ENCODE measurements at regions not wholly inside any gene's neighbourhood (a gene's known extent, or its start where the extent isn't known, plus 50 kb on each side); places are given as distances from the start of the nearest gene placed in this dataset.

- no peaks in the 10 kb centered on the region for H3K4me1 ChIP-seq (ENCODE audit: control insufficient read depth, insufficient read depth, low read length)
- POLR2A ChIA-PET = no interaction called here
- H3K4me3 ChIP-seq (ENCODE audit: low read depth, low read length) = no peak overlapping the region
- H3K9me3 ChIP-seq (ENCODE audit: control insufficient read depth, insufficient read depth, low read depth, low read length) = no peaks in the 10 kb centered on the region
- no peaks in the 10 kb centered on the region for H3K36me3 ChIP-seq (ENCODE audit: control insufficient read depth in 2 of 2, insufficient read depth in 1 of 2, low read length in 2 of 2)
- CTCF ChIA-PET = no interaction called here
- H3K27ac ChIP-seq (ENCODE audit: extremely low read depth, low read depth, low read length) = no peak overlapping the region
- TF ChIP-seq ZNF654 (tag by site-specific recombination; IDR thresholded peaks at IDR 0.05; ENCODE audit: low read depth) (no peak), ZNF169 (tag by site-specific recombination; IDR thresholded peaks at IDR 0.05) (no peak), ZNF548 (tag by site-specific recombination; IDR thresholded peaks at IDR 0.05) (no peak), ZNF670 (tag by site-specific recombination; IDR thresholded peaks at IDR 0.05; ENCODE audit: low read depth) (no peak), KLF16 (tag by site-specific recombination; IDR thresholded peaks at IDR 0.05) (no peak), ZNF202 (tag by site-specific recombination; IDR thresholded peaks at IDR 0.05; ENCODE audit: borderline replicate concordance) (no peak), ZNF785 (tag by site-specific recombination; IDR thresholded peaks at IDR 0.05) (no peak), ZNF433 (tag by site-specific recombination; IDR thresholded peaks at IDR 0.05; ENCODE audit: low read depth) (no peak)
- TF ChIP-seq, protein P1, sequence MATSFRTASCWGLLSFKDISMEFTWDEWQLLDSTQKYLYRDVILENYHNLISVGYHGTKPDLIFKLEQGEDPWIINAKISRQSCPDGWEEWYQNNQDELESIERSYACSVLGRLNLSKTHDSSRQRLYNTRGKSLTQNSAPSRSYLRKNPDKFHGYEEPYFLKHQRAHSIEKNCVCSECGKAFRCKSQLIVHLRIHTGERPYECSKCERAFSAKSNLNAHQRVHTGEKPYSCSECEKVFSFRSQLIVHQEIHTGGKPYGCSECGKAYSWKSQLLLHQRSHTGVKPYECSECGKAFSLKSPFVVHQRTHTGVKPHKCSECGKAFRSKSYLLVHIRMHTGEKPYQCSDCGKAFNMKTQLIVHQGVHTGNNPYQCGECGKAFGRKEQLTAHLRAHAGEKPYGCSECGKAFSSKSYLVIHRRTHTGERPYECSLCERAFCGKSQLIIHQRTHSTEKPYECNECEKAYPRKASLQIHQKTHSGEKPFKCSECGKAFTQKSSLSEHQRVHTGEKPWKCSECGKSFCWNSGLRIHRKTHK (tag by site-specific recombination; IDR thresholded peaks at IDR 0.05) = no peak
- TF ChIP-seq, protein P2, sequence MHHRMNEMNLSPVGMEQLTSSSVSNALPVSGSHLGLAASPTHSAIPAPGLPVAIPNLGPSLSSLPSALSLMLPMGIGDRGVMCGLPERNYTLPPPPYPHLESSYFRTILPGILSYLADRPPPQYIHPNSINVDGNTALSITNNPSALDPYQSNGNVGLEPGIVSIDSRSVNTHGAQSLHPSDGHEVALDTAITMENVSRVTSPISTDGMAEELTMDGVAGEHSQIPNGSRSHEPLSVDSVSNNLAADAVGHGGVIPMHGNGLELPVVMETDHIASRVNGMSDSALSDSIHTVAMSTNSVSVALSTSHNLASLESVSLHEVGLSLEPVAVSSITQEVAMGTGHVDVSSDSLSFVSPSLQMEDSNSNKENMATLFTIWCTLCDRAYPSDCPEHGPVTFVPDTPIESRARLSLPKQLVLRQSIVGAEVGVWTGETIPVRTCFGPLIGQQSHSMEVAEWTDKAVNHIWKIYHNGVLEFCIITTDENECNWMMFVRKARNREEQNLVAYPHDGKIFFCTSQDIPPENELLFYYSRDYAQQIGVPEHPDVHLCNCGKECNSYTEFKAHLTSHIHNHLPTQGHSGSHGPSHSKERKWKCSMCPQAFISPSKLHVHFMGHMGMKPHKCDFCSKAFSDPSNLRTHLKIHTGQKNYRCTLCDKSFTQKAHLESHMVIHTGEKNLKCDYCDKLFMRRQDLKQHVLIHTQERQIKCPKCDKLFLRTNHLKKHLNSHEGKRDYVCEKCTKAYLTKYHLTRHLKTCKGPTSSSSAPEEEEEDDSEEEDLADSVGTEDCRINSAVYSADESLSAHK (tag by site-specific recombination; IDR thresholded peaks at IDR 0.05) = no peak
Measured at GRCh38 chr3:22746221-22746620, 456.9 kb upstream of the UBE2E2 start.

GRCh38 chr3:22748453-22749045 is 454.6 kb upstream of the UBE2E2 start:
- no peaks in the 10 kb centered on the region for H3K36me3 ChIP-seq (ENCODE audit: control insufficient read depth in 2 of 2, insufficient read depth in 1 of 2, low read length in 2 of 2)
- no peaks in the 10 kb centered on the region for H3K9me3 ChIP-seq (ENCODE audit: control insufficient read depth, insufficient read depth, low read depth, low read length)
- H3K27ac ChIP-seq (ENCODE audit: extremely low read depth, low read depth, low read length) = no peak overlapping the region
- CTCF ChIA-PET = interaction anchor here (0.6 to 0.7 kb wide), 2 partner anchors 25 to 1977 kb away, joined by 4 read pairs; no protein-coding TSS in a partner anchor
- POLR2A ChIA-PET = no interaction called here
- no peaks in the 10 kb centered on the region for H3K4me1 ChIP-seq (ENCODE audit: control insufficient read depth, insufficient read depth, low read length)
- H3K4me3 ChIP-seq (ENCODE audit: low read depth, low read length) = no peak overlapping the region
- TF ChIP-seq ZNF324 (tag by site-specific recombination; IDR thresholded peaks at IDR 0.05) = no peak
- TF ChIP-seq, protein P3, sequence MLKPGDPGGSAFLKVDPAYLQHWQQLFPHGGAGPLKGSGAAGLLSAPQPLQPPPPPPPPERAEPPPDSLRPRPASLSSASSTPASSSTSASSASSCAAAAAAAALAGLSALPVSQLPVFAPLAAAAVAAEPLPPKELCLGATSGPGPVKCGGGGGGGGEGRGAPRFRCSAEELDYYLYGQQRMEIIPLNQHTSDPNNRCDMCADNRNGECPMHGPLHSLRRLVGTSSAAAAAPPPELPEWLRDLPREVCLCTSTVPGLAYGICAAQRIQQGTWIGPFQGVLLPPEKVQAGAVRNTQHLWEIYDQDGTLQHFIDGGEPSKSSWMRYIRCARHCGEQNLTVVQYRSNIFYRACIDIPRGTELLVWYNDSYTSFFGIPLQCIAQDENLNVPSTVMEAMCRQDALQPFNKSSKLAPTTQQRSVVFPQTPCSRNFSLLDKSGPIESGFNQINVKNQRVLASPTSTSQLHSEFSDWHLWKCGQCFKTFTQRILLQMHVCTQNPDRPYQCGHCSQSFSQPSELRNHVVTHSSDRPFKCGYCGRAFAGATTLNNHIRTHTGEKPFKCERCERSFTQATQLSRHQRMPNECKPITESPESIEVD (tag by site-specific recombination; IDR thresholded peaks at IDR 0.05) = no peak
- TF ChIP-seq ZNF169 (tag by site-specific recombination; IDR thresholded peaks at IDR 0.05) = no peak
- TF ChIP-seq, protein P4, sequence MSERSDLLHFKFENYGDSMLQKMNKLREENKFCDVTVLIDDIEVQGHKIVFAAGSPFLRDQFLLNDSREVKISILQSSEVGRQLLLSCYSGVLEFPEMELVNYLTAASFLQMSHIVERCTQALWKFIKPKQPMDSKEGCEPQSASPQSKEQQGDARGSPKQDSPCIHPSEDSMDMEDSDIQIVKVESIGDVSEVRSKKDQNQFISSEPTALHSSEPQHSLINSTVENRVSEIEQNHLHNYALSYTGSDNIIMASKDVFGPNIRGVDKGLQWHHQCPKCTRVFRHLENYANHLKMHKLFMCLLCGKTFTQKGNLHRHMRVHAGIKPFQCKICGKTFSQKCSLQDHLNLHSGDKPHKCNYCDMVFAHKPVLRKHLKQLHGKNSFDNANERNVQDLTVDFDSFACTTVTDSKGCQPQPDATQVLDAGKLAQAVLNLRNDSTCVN (tag by site-specific recombination; optimal IDR thresholded peaks at IDR 0.05) = no peak
- TF ChIP-seq, protein P5, sequence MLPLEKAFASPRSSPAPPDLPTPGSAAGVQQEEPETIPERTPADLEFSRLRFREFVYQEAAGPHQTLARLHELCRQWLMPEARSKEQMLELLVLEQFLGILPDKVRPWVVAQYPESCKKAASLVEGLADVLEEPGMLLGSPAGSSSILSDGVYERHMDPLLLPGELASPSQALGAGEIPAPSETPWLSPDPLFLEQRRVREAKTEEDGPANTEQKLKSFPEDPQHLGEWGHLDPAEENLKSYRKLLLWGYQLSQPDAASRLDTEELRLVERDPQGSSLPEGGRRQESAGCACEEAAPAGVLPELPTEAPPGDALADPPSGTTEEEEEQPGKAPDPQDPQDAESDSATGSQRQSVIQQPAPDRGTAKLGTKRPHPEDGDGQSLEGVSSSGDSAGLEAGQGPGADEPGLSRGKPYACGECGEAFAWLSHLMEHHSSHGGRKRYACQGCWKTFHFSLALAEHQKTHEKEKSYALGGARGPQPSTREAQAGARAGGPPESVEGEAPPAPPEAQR (tag by site-specific recombination; IDR thresholded peaks at IDR 0.05) = no peak
- TF ChIP-seq ZBTB20 (tag by site-specific recombination; IDR thresholded peaks at IDR 0.05) = no peak
- no peak for TF ChIP-seq IKZF3 (tag by site-specific recombination; IDR thresholded peaks at IDR 0.05)
- TF ChIP-seq ZBTB10 (tag by site-specific recombination; IDR thresholded peaks at IDR 0.05) = no peak
- no peak for TF ChIP-seq KLF9 (tag by site-specific recombination; IDR thresholded peaks at IDR 0.05; ENCODE audit: low read depth)
- no peak for TF ChIP-seq KLF7 (tag by site-specific recombination; IDR thresholded peaks at IDR 0.05; ENCODE audit: borderline replicate concordance)
- no peak for TF ChIP-seq ZNF530 (tag by site-specific recombination; IDR thresholded peaks at IDR 0.05; ENCODE audit: low read depth)
- no peak for TF ChIP-seq ZNF184 (tag by site-specific recombination; IDR thresholded peaks at IDR 0.05)
- TF ChIP-seq, protein P6, sequence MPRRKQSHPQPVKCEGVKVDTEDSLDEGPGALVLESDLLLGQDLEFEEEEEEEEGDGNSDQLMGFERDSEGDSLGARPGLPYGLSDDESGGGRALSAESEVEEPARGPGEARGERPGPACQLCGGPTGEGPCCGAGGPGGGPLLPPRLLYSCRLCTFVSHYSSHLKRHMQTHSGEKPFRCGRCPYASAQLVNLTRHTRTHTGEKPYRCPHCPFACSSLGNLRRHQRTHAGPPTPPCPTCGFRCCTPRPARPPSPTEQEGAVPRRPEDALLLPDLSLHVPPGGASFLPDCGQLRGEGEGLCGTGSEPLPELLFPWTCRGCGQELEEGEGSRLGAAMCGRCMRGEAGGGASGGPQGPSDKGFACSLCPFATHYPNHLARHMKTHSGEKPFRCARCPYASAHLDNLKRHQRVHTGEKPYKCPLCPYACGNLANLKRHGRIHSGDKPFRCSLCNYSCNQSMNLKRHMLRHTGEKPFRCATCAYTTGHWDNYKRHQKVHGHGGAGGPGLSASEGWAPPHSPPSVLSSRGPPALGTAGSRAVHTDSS (tag by site-specific recombination; IDR thresholded peaks at IDR 0.05) = no peak

Data from HEK293 (cell line).